H1 (cell line): ENCODE measurements at regions not wholly inside any gene's neighbourhood (a gene's known extent, or its start where the extent isn't known, plus 50 kb on each side); places are given as distances from the start of the nearest gene placed in this dataset.

Source experiments
- CTCF ChIA-PET: fragments of 300-600 bp; sonication (Branson Sonifier 250); formaldehyde crosslinking; loops from one replicate; lab custom pipeline; 2021; ENCODE audit not compliant: partially characterized antibody; lab: Charles Lee
- POLR2A ChIA-PET: fragments of 300-600 bp; sonication (Branson Sonifier 250); formaldehyde crosslinking; loops from one replicate; lab custom pipeline; 2021; ENCODE audit warnings: inconsistent platforms; ENCODE audit not compliant: partially characterized antibody; lab: Charles Lee
- DNase-seq, 2 experiments: peaks; one replicate each; pipeline versions ENCODE4 v3.0.0 to v3.0.0-alpha.2; 2010 to 2022; ENCODE audit warnings: low spot score in 2 of 2, low read depth in 1 of 2, mixed read lengths in 1 of 2
- FAIRE-seq: peaks from 2 replicates; lab custom pipeline; 2011; peaks lifted over from hg19 to GRCh38; lab: Jason Lieb, UNC
- H2AFZ ChIP-seq: 2 replicates; pipeline ENCODE4 v1.8.1; 2012; ENCODE audit warnings: low read length, inconsistent platforms
- H2AK5ac ChIP-seq: 2 replicates; pipeline ENCODE4 v1.6.1; 2013; ENCODE audit warnings: low read depth, low read length
- H2BK120ac ChIP-seq: replicated peaks from 2 replicates; pipeline ENCODE3; 2013; ENCODE audit warnings: low read depth, low read length, inconsistent platforms
- H2BK12ac ChIP-seq: 2 replicates; pipeline ENCODE4 v1.6.1; 2013; ENCODE audit warnings: low read depth, low read length
- H2BK15ac ChIP-seq: 2 replicates; pipeline ENCODE4 v1.6.1; 2013; ENCODE audit warnings: low read length
- H2BK20ac ChIP-seq: 2 replicates; pipeline ENCODE4 v1.6.1; 2013; ENCODE audit warnings: low read length
- H2BK5ac ChIP-seq: 2 replicates; pipeline ENCODE4 v1.6.1; 2013; ENCODE audit warnings: low read depth, low read length
- H3K14ac ChIP-seq: 2 replicates; pipeline ENCODE4 v1.6.1; 2013; ENCODE audit warnings: inconsistent platforms; ENCODE audit not compliant: insufficient read length
- H3K18ac ChIP-seq: 2 replicates; pipeline ENCODE4 v1.6.1; 2013; ENCODE audit warnings: low read length; ENCODE audit errors: extremely low read depth
- H3K23ac ChIP-seq: 2 replicates; pipeline ENCODE4 v1.6.1; 2013; ENCODE audit warnings: inconsistent platforms; ENCODE audit not compliant: insufficient read length
- H3K23me2 ChIP-seq: 2 replicates; pipeline ENCODE4 v1.6.1; 2013; ENCODE audit warnings: low read depth, low read length
- H3K27ac ChIP-seq: 2 replicates; pipeline ENCODE4 v1.6.1; 2011; ENCODE audit warnings: low read depth, low read length, inconsistent platforms
- H3K27me3 ChIP-seq, 4 experiments: replicated peaks in 1 of 4; 1 replicate in 1 of 4; 2 replicates in 3 of 4; pipeline versions ENCODE4 v1.6.1 to v1.8.1; 2011 to 2013; ENCODE audit warnings: low read length in 3 of 4, mild to moderate bottlenecking in 3 of 4, inconsistent platforms in 2 of 4, mixed read lengths in 2 of 4, moderate library complexity in 1 of 4; ENCODE audit not compliant: control insufficient read depth in 3 of 4, insufficient read depth in 3 of 4; ENCODE audit errors: extremely low read depth in 1 of 4
- H3K36me3 ChIP-seq, 4 experiments: 2 replicates each; pipeline versions ENCODE4 v1.6.1 to v1.8.1; 2011 to 2013; ENCODE audit warnings: mild to moderate bottlenecking in 4 of 4, low read length in 3 of 4, moderate library complexity in 2 of 4, control low read depth in 1 of 4, inconsistent platforms in 1 of 4; ENCODE audit not compliant: insufficient read depth in 4 of 4, control insufficient read depth in 2 of 4
- H3K4ac ChIP-seq: replicated peaks from 2 replicates; pipeline ENCODE3; 2013; ENCODE audit warnings: low read length, low read depth, mixed read lengths, inconsistent platforms; ENCODE audit not compliant: insufficient read length
- H3K4me1 ChIP-seq, 4 experiments: replicated peaks in 1 of 4; 1 replicate in 1 of 4; 2 replicates in 3 of 4; pipeline versions ENCODE4 v1.6.1 to v1.8.1; 2011 to 2013; ENCODE audit warnings: low read length in 3 of 4, inconsistent platforms in 2 of 4, mixed read lengths in 1 of 4; ENCODE audit not compliant: insufficient read depth in 4 of 4, control insufficient read depth in 3 of 4
- H3K4me2 ChIP-seq, 2 experiments: 2 replicates each; pipeline versions ENCODE4 v1.6.1 to v1.8.1; 2011 to 2013; ENCODE audit warnings: low read depth in 2 of 2, low read length in 2 of 2, control low read depth in 1 of 2, inconsistent platforms in 1 of 2, mild to moderate bottlenecking in 1 of 2; ENCODE audit not compliant: insufficient read depth in 1 of 2
- H3K4me3 ChIP-seq, 4 experiments: fragments of 200-600, 300-600 bp in 1 of 4; sonication (generic), shearing (Covaris generic), sonication (Bioruptor Twin) in 1 of 4; 2 replicates each; pipeline versions ENCODE4 v1.5.1 to v1.8.1; 2011 to 2016; ENCODE audit warnings: low read length in 4 of 4, low read depth in 3 of 4, control low read depth in 2 of 4, inconsistent platforms in 2 of 4, mild to moderate bottlenecking in 2 of 4, mixed read lengths in 1 of 4, moderate library complexity in 1 of 4; ENCODE audit not compliant: insufficient read depth in 2 of 4; ENCODE audit errors: extremely low read depth in 1 of 4
- H3K56ac ChIP-seq: replicated peaks from 2 replicates; pipeline ENCODE3; 2013; ENCODE audit warnings: low read depth, mild to moderate bottlenecking, mixed read lengths, low read length, inconsistent platforms; ENCODE audit not compliant: insufficient read length
- H3K79me1 ChIP-seq: 2 replicates; pipeline ENCODE4 v1.6.1; 2013; ENCODE audit warnings: low read depth, low read length, control low read depth
- H3K79me2 ChIP-seq, 2 experiments: 2 replicates each; pipeline versions ENCODE4 v1.6.1 to v1.8.1; 2012 to 2013; ENCODE audit warnings: low read length in 2 of 2, mild to moderate bottlenecking in 2 of 2, inconsistent platforms in 1 of 2; ENCODE audit not compliant: insufficient read depth in 2 of 2, control insufficient read depth in 1 of 2
- H3K9ac ChIP-seq, 4 experiments: replicated peaks in 1 of 4; 1 replicate in 1 of 4; 2 replicates in 3 of 4; pipeline versions ENCODE4 v1.6.1 to v1.8.1; 2011 to 2013; ENCODE audit warnings: low read depth in 3 of 4, low read length in 3 of 4, control low read depth in 2 of 4, mild to moderate bottlenecking in 2 of 4, moderate library complexity in 2 of 4, inconsistent platforms in 1 of 4; ENCODE audit errors: extremely low read depth in 1 of 4
- H3K9me3 ChIP-seq, 2 experiments: 2 replicates each; pipeline versions ENCODE4 v1.6.1 to v1.8.1; 2012 to 2013; ENCODE audit warnings: mild to moderate bottlenecking in 2 of 2, moderate library complexity in 2 of 2, control low read depth in 1 of 2, inconsistent platforms in 1 of 2, low read depth in 1 of 2, low read length in 1 of 2, mixed read lengths in 1 of 2; ENCODE audit not compliant: insufficient read depth in 2 of 2
- H4K20me1 ChIP-seq, 2 experiments: replicated peaks in 1 of 2; 2 replicates each; pipeline versions ENCODE3 to v1.8.1; 2011 to 2013; ENCODE audit warnings: inconsistent platforms in 2 of 2, low read length in 2 of 2, mild to moderate bottlenecking in 1 of 2; ENCODE audit not compliant: insufficient read depth in 2 of 2, control insufficient read depth in 1 of 2
- H4K5ac ChIP-seq: 2 replicates; pipeline ENCODE4 v1.6.1; 2013; ENCODE audit warnings: low read length, low read depth, mixed read lengths, inconsistent platforms; ENCODE audit not compliant: insufficient read length
- H4K8ac ChIP-seq: 2 replicates; pipeline ENCODE4 v1.8.0; 2013; ENCODE audit warnings: mild to moderate bottlenecking, moderate library complexity, low read length, inconsistent platforms; ENCODE audit not compliant: insufficient read depth; ENCODE audit errors: extremely low read depth
- H4K91ac ChIP-seq: replicated peaks from 2 replicates; pipeline ENCODE3; 2013; ENCODE audit warnings: low read length, mixed read lengths, inconsistent platforms; ENCODE audit not compliant: insufficient read length
- ATF3 ChIP-seq: IDR thresholded peaks from 2 replicates; pipeline ENCODE4 v1.6.1; 2011; ENCODE audit warnings: low read depth, mild to moderate bottlenecking, low read length; ENCODE audit not compliant: insufficient read depth
- BRCA1 ChIP-seq: IDR thresholded peaks from 2 replicates; pipeline ENCODE4 v1.6.1; 2012; ENCODE audit warnings: low read depth, low read length, improper control_type of control experiment
- CBX5 ChIP-seq: fragments of 300-800, 300-1000 bp; sonication (generic); IDR thresholded peaks from 2 replicates; pipeline ENCODE4 v1.7.1; 2016; ENCODE audit warnings: antibody characterized with exemption, low read length, low read depth
- FOSL1 ChIP-seq: IDR thresholded peaks from 2 replicates; pipeline ENCODE4 v1.6.1; 2011; ENCODE audit warnings: mild to moderate bottlenecking, low read depth, low read length, moderate library complexity; ENCODE audit not compliant: insufficient read depth
- GABPA ChIP-seq: IDR thresholded peaks from 2 replicates; pipeline ENCODE4 v1.6.1; 2011; ENCODE audit warnings: mild to moderate bottlenecking, low read length, moderate library complexity, borderline replicate concordance; ENCODE audit not compliant: insufficient read depth
- NRF1 ChIP-seq: IDR thresholded peaks from 2 replicates; pipeline ENCODE4 v1.6.1; 2011; ENCODE audit warnings: mild to moderate bottlenecking, low read depth, low read length, improper control_type of control experiment
- POU5F1 ChIP-seq: IDR thresholded peaks from 2 replicates; pipeline ENCODE4 v1.6.1; 2011; ENCODE audit warnings: low read depth, mild to moderate bottlenecking, low read length, moderate library complexity
- RNF2 ChIP-seq: fragments of 200-900, 300-1000 bp; sonication (generic); IDR thresholded peaks from 2 replicates; pipeline ENCODE4 v1.7.1; 2016; ENCODE audit warnings: borderline replicate concordance, low read depth, mild to moderate bottlenecking, antibody characterized with exemption, low read length; ENCODE audit not compliant: poor library complexity, severe bottlenecking; ENCODE audit errors: missing control alignments
- RXRA ChIP-seq: IDR thresholded peaks from 2 replicates; pipeline ENCODE4 v1.6.1; 2011; ENCODE audit warnings: low read depth, mild to moderate bottlenecking, low read length, moderate library complexity; ENCODE audit not compliant: insufficient read depth
- SP1 ChIP-seq: IDR thresholded peaks from 2 replicates; pipeline ENCODE4 v1.6.1; 2011; ENCODE audit warnings: low read depth, low read length
- SP4 ChIP-seq: IDR thresholded peaks from 2 replicates; pipeline ENCODE4 v1.6.1; 2012; ENCODE audit warnings: low read length, inconsistent platforms
- TAF1 ChIP-seq: IDR thresholded peaks from 2 replicates; pipeline ENCODE4 v1.6.1; 2011; ENCODE audit warnings: mild to moderate bottlenecking, low read depth, low read length
- USF2 ChIP-seq: IDR thresholded peaks from 2 replicates; pipeline ENCODE4 v1.6.1; 2011; ENCODE audit warnings: low read length, improper control_type of control experiment
- WGBS, 2 experiments: shearing (Covaris generic) in 1 of 2; methylation state at CpG; one replicate each; pipeline versions ENCODE4 v1.1.6 to v1.1.7; 2013 to 2015; ENCODE audit warnings: low lambda C conversion rate in 2 of 2, mixed read lengths in 2 of 2, inconsistent platforms in 1 of 2, low coverage in 1 of 2, missing lambda C conversion rate in 1 of 2; ENCODE audit not compliant: insufficient replicate concordance in 2 of 2, insufficient coverage in 1 of 2, insufficient read length in 1 of 2; ENCODE audit errors: extremely low coverage in 1 of 2, missing lambda C conversion rate in 1 of 2; 5-methylcytosine and 5-hydroxymethylcytosine counted together

- DNase-seq, result no peak
- H3K4me2 ChIP-seq, result no peak overlapping the region
- ChIA-PET POLR2A (no interaction called here), CTCF (interaction anchor here (1.0 to 1.5 kb wide), 5 partner anchors 18 to 1575 kb away, joined by 3 to 5 read pairs (median 3); no protein-coding TSS in a partner anchor)
- no peak overlapping the region for H3K9ac ChIP-seq
- H2BK120ac ChIP-seq, result no peak overlapping the region
- no peaks in the 10 kb centered on the region for H3K36me3 ChIP-seq
- H4K20me1 ChIP-seq, result no peaks in the 10 kb centered on the region
- H3K27ac ChIP-seq, result no peak overlapping the region
- no peak overlapping the region for H2BK15ac ChIP-seq
- H3K27me3 ChIP-seq, result no peaks in the 10 kb centered on the region
- no peak overlapping the region for H2BK5ac ChIP-seq
- no peak overlapping the region for H4K91ac ChIP-seq
- no peak overlapping the region for H2BK12ac ChIP-seq
- no peaks in the 10 kb centered on the region for H3K79me2 ChIP-seq
- peaks cover 7% of the 10 kb centered on the region; the same call in 1 of the 2 replicates for H3K23me2 ChIP-seq
- 85% methylated on average over 3 of the region's 3 CpGs; no CpG with 5 or more reads in 1 of the 2 experiments for WGBS, 2 experiments
- no peak overlapping the region for H3K14ac ChIP-seq
- H3K23ac ChIP-seq, result no peak overlapping the region
- H3K4me3 ChIP-seq, result no peak overlapping the region
- H3K56ac ChIP-seq, result no peak overlapping the region
- no peak for FAIRE-seq
- no peak overlapping the region for H2AFZ ChIP-seq
- no peak overlapping the region for H2BK20ac ChIP-seq
- no peaks in the 10 kb centered on the region for H3K79me1 ChIP-seq
- no peak overlapping the region for H4K5ac ChIP-seq
- no peak overlapping the region for H3K18ac ChIP-seq
- H3K4ac ChIP-seq, result no peak overlapping the region
- H2AK5ac ChIP-seq, result no peak overlapping the region
- no peaks in the 10 kb centered on the region for H3K9me3 ChIP-seq
- no peak overlapping the region for H4K8ac ChIP-seq
- no peaks in the 10 kb centered on the region for H3K4me1 ChIP-seq
- TF ChIP-seq CBX5, result no peak
- TF ChIP-seq RXRA, result no peak
- TF ChIP-seq POU5F1, result no peak
- no peak for TF ChIP-seq GABPA
- TF ChIP-seq TAF1, result no peak
- no peak for TF ChIP-seq USF2
- no peak for TF ChIP-seq FOSL1
- TF ChIP-seq SP4, result no peak
- TF ChIP-seq ATF3, result no peak
- no peak for TF ChIP-seq RNF2
- TF ChIP-seq NRF1, result no peak
- TF ChIP-seq SP1, result no peak
- no peak for TF ChIP-seq BRCA1
These were observed 50.0 kb upstream of the PITRM1 start for GRCh38 chr10:3222626-3223025.
